Prostate gland (tissue), 2 donors: ENCODE measurements at regions not wholly inside any gene's neighbourhood (a gene's known extent, or its start where the extent isn't known, plus 50 kb on each side); places are given as distances from the start of the nearest gene placed in this dataset.

Source experiments
- POLR2A ChIP-seq: fragments of 450-650 bp; IDR thresholded peaks from one replicate; pipeline ENCODE4 v1.6.1; 2016; ENCODE audit warnings: antibody characterized with exemption, mild to moderate bottlenecking
- POLR2AphosphoS5 ChIP-seq: sonication (generic); formaldehyde crosslinking; IDR thresholded peaks from one replicate; pipeline ENCODE4 v1.6.1; 2017; ENCODE audit warnings: antibody characterized with exemption
- TF ChIP-seq, protein P1 (sequence below), 4 experiments: fragments of 200-600 bp in 2 of 4; fragments of 450-650 bp in 2 of 4; sonication (generic) in 2 of 4; IDR thresholded peaks; 1 replicate in 3 of 4; 2 replicates in 1 of 4; pipeline ENCODE4 v1.5.1; 2016 to 2019; ENCODE audit warnings: antibody characterized with exemption in 4 of 4, mild to moderate bottlenecking in 2 of 4, moderate library complexity in 2 of 4

DNA sequence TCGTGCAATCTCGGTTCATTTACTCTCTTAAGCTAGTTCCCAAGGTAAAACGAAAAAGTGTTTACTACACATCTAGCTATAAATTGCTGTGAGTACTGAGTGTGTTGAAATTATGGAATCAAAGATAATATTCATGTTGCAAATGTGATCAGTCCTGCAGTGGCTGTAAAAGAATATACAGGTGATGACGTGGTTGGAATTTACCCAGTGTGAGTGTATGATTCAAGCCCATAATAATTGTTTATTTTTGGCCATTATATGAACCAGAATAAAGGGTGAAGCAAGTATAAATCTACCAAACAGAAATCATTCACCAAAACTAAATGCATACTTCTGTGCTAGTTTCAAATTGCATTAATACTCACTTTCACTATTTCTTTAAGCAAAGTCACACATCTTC lies 1363.6 kb upstream of the CHAC2 start:
- TF ChIP-seq POLR2A: no peak
- TF ChIP-seq, protein P1, sequence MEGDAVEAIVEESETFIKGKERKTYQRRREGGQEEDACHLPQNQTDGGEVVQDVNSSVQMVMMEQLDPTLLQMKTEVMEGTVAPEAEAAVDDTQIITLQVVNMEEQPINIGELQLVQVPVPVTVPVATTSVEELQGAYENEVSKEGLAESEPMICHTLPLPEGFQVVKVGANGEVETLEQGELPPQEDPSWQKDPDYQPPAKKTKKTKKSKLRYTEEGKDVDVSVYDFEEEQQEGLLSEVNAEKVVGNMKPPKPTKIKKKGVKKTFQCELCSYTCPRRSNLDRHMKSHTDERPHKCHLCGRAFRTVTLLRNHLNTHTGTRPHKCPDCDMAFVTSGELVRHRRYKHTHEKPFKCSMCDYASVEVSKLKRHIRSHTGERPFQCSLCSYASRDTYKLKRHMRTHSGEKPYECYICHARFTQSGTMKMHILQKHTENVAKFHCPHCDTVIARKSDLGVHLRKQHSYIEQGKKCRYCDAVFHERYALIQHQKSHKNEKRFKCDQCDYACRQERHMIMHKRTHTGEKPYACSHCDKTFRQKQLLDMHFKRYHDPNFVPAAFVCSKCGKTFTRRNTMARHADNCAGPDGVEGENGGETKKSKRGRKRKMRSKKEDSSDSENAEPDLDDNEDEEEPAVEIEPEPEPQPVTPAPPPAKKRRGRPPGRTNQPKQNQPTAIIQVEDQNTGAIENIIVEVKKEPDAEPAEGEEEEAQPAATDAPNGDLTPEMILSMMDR (IDR thresholded peaks at IDR 0.05): no peak
- no peak for TF ChIP-seq POLR2AphosphoS5
